ENCODE measurements at regions not wholly inside any gene's neighbourhood (a gene's known extent, or its start where the extent isn't known, plus 50 kb on each side); places are given as distances from the start of the nearest gene placed in this dataset.

DNA sequence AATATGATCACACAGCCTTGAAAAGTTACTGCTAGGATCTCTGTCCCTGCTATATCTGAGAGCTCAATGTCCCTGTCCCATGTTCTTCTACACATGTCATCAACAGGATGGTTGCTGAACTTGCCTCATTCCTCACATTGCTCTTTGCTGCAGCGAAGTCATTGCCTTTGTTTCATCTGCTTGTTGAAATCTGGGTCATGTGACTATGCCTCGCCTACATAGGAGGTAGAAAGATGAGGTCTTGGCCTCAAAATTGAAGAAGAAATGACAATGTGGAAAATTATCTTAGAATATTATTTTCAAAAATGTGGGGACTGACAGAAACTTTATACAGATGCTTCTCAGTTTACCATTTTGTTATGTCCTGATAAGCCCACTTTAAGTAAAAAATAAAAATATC lies 494.2 kb downstream of the SOX5 start (continued):
- TF ChIP-seq ZEB2 (tag by site-specific recombination; IDR thresholded peaks at IDR 0.05) (no peak), ZNF677 (tag by site-specific recombination; IDR thresholded peaks at IDR 0.05) (no peak), ZNF776 (tag by site-specific recombination; IDR thresholded peaks at IDR 0.05; ENCODE audit: borderline replicate concordance) (no peak), ZNF121 (tag by site-specific recombination; IDR thresholded peaks at IDR 0.05) (no peak)

DNA sequence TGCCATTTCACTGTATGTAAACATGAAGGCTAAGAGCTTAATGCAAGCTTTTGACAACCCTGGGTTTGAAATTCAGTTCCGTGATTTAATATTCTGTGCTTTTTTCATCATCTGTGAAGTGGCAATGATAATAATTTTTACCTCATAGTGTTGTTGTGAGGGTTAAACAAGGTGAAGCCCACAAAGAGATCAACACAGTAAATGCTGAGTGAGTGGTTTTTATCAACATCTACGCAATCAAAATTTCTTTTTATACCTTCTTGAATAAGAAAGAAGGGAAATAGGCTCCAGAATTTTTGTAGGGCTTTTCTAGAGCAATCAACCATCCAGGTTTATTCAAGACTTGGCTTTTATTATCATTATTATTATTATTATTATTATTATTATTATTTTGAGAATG lies 490.8 kb downstream of the SOX5 start:
- no peaks in the 10 kb centered on the region for H3K4me1 ChIP-seq (ENCODE audit: control insufficient read depth, insufficient read depth, low read length)
- H3K4me3 ChIP-seq (ENCODE audit: low read depth, low read length), result no peak overlapping the region
- TF ChIP-seq ZNF341 (tag by site-specific recombination; IDR thresholded peaks at IDR 0.05; ENCODE audit: low read depth) (no peak), ZNF248 (tag by site-specific recombination; IDR thresholded peaks at IDR 0.05) (no peak), OSR2 (tag by site-specific recombination; IDR thresholded peaks at IDR 0.05) (no peak)
- TF ChIP-seq, protein P1, sequence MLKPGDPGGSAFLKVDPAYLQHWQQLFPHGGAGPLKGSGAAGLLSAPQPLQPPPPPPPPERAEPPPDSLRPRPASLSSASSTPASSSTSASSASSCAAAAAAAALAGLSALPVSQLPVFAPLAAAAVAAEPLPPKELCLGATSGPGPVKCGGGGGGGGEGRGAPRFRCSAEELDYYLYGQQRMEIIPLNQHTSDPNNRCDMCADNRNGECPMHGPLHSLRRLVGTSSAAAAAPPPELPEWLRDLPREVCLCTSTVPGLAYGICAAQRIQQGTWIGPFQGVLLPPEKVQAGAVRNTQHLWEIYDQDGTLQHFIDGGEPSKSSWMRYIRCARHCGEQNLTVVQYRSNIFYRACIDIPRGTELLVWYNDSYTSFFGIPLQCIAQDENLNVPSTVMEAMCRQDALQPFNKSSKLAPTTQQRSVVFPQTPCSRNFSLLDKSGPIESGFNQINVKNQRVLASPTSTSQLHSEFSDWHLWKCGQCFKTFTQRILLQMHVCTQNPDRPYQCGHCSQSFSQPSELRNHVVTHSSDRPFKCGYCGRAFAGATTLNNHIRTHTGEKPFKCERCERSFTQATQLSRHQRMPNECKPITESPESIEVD (tag by site-specific recombination; IDR thresholded peaks at IDR 0.05), result no peak
- ChIA-PET POLR2A (no interaction called here), CTCF (no interaction called here)
- H3K9me3 ChIP-seq (ENCODE audit: control insufficient read depth, insufficient read depth, low read depth, low read length), result no peaks in the 10 kb centered on the region
- no peaks in the 10 kb centered on the region for H3K36me3 ChIP-seq (ENCODE audit: control insufficient read depth in 2 of 2, insufficient read depth in 1 of 2, low read length in 2 of 2)
- no peak overlapping the region for H3K27ac ChIP-seq (ENCODE audit: extremely low read depth, low read depth, low read length)

DNA sequence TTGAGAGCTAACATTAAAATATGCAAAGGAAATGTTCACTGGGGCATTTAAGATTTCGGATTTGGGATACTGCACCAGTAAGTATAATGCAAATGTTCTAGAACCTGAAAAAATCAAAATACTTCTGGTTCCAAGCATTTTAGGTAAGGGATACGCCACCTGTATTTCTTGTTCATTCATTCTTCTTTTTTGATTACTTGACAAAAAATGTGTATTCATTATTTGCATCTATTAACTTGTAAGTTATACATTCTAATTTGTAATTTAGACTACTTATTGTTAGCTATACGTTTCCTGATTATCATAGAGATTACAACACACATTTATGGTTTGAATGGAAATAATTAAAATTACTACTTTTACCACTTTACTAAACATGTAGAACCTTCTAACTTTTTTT lies 486.9 kb downstream of the SOX5 start:
- Histone ChIP-seq H3K4me1 (ENCODE audit: control insufficient read depth, insufficient read depth, low read length) (no peaks in the 10 kb centered on the region), H3K27ac (ENCODE audit: extremely low read depth, low read depth, low read length) (no peak overlapping the region), H3K9me3 (ENCODE audit: control insufficient read depth, insufficient read depth, low read depth, low read length) (no peaks in the 10 kb centered on the region), H3K4me3 (ENCODE audit: low read depth, low read length) (no peak overlapping the region), H3K36me3 (ENCODE audit: control insufficient read depth in 2 of 2, insufficient read depth in 1 of 2, low read length in 2 of 2) (no peaks in the 10 kb centered on the region)
- TF ChIP-seq ZNF274 (IDR thresholded peaks at IDR 0.05; ENCODE audit: low read length) (no peak), ZNF274 (tag by site-specific recombination; IDR thresholded peaks at IDR 0.05; ENCODE audit: borderline replicate concordance) (no peak), KLF9 (tag by site-specific recombination; IDR thresholded peaks at IDR 0.05; ENCODE audit: low read depth) (no peak), GLIS1 (tag by site-specific recombination; IDR thresholded peaks at IDR 0.05) (no peak), ZNF792 (tag by site-specific recombination; IDR thresholded peaks at IDR 0.05) (no peak), ZNF670 (tag by site-specific recombination; IDR thresholded peaks at IDR 0.05; ENCODE audit: low read depth) (no peak), ZNF768 (tag by site-specific recombination; IDR thresholded peaks at IDR 0.05) (no peak), HOXD13 (CRISPR knock-in tag; IDR thresholded peaks at IDR 0.05; ENCODE audit: borderline replicate concordance) (no peak), ZNF335 (tag by site-specific recombination; conservative IDR thresholded peaks at IDR 0.05) (no peak), ZNF621 (tag by site-specific recombination; IDR thresholded peaks at IDR 0.05) (no peak), ZNF843 (tag by site-specific recombination; IDR thresholded peaks at IDR 0.05) (no peak), ZNF184 (tag by site-specific recombination; IDR thresholded peaks at IDR 0.05) (no peak), ZNF394 (tag by site-specific recombination; IDR thresholded peaks at IDR 0.05; ENCODE audit: borderline replicate concordance) (no peak), OSR2 (tag by site-specific recombination; IDR thresholded peaks at IDR 0.05) (no peak), ZNF76 (tag by site-specific recombination; IDR thresholded peaks at IDR 0.05; ENCODE audit: borderline replicate concordance, low read depth) (no peak), ZNF350 (tag by site-specific recombination; IDR thresholded peaks at IDR 0.05) (no peak)
- TF ChIP-seq, protein P2, sequence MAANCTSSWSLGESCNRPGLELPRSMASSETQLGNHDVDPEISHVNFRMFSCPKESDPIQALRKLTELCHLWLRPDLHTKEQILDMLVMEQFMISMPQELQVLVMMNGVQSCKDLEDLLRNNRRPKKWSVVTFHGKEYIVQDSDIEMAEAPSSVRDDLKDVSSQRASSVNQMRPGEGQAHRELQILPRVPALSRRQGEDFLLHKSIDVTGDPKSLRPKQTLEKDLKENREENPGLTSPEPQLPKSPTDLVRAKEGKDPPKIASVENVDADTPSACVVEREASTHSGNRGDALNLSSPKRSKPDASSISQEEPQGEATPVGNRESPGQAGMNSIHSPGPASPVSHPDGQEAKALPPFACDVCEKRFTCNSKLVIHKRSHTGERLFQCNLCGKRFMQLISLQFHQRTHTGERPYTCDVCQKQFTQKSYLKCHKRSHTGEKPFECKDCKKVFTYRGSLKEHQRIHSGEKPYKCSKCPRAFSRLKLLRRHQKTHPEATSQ (tag by site-specific recombination; IDR thresholded peaks at IDR 0.05), result no peak
- TF ChIP-seq, protein P3, sequence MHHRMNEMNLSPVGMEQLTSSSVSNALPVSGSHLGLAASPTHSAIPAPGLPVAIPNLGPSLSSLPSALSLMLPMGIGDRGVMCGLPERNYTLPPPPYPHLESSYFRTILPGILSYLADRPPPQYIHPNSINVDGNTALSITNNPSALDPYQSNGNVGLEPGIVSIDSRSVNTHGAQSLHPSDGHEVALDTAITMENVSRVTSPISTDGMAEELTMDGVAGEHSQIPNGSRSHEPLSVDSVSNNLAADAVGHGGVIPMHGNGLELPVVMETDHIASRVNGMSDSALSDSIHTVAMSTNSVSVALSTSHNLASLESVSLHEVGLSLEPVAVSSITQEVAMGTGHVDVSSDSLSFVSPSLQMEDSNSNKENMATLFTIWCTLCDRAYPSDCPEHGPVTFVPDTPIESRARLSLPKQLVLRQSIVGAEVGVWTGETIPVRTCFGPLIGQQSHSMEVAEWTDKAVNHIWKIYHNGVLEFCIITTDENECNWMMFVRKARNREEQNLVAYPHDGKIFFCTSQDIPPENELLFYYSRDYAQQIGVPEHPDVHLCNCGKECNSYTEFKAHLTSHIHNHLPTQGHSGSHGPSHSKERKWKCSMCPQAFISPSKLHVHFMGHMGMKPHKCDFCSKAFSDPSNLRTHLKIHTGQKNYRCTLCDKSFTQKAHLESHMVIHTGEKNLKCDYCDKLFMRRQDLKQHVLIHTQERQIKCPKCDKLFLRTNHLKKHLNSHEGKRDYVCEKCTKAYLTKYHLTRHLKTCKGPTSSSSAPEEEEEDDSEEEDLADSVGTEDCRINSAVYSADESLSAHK (tag by site-specific recombination; IDR thresholded peaks at IDR 0.05), result no peak
- TF ChIP-seq, protein P4, sequence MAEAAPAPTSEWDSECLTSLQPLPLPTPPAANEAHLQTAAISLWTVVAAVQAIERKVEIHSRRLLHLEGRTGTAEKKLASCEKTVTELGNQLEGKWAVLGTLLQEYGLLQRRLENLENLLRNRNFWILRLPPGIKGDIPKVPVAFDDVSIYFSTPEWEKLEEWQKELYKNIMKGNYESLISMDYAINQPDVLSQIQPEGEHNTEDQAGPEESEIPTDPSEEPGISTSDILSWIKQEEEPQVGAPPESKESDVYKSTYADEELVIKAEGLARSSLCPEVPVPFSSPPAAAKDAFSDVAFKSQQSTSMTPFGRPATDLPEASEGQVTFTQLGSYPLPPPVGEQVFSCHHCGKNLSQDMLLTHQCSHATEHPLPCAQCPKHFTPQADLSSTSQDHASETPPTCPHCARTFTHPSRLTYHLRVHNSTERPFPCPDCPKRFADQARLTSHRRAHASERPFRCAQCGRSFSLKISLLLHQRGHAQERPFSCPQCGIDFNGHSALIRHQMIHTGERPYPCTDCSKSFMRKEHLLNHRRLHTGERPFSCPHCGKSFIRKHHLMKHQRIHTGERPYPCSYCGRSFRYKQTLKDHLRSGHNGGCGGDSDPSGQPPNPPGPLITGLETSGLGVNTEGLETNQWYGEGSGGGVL (tag by site-specific recombination; IDR thresholded peaks at IDR 0.05), result no peak
- ChIA-PET POLR2A (no interaction called here), CTCF (no interaction called here)
